ENCODE measurements at regions not wholly inside any gene's neighbourhood (a gene's known extent, or its start where the extent isn't known, plus 50 kb on each side); places are given as distances from the start of the nearest gene placed in this dataset.

- TF ChIP-seq POLR2A (IDR thresholded peaks at IDR 0.05): no peak
- TF ChIP-seq CTCF (IDR thresholded peaks at IDR 0.05): no peak
- no peak for TF ChIP-seq POLR2AphosphoS5 (IDR thresholded peaks at IDR 0.05)
Observed at GRCh38 chr1:36642802-36643201, 160.1 kb upstream of the CSF3R start.

All from prostate gland (tissue), 2 donors.